ENCODE measurements at regions not wholly inside any gene's neighbourhood (a gene's known extent, or its start where the extent isn't known, plus 50 kb on each side); places are given as distances from the start of the nearest gene placed in this dataset.

DNA sequence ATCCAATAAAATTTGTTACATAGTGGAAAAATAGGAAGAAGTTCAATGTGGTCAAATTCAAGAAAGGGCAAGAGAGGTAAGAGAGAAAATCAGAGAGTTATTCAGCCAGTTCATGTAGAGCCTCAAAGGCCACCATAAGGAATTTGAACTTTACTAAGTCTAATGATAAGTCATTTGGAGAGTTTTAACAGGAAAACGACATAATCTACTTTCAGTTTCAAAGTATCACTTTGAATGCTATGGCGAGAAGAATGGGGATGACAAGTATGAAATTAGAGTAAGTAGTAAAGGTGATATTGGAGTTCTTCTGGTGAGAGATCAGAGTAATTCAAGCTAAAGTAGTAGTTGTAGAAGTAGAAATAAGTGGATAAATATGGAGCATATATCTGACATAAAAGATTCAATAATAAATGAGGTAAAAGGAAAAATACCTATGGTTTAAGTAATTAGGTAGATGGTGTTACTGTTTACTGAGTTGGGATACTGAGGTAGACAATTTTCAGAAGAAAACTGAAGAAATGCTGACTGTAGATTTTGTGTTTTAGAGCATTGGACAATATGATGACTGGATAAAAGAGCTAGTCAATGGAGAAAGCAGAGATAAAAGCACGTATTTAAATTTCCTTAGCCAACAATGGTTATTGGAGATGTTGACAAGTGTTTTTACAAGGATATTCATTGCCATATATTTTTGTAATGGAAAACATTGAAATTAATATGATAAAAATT, 331.7 kb upstream of the ADGRL3 start:
- TF ChIP-seq CTCF (IDR thresholded peaks at IDR 0.05) (no peak), POLR2A (IDR thresholded peaks at IDR 0.05) (no peak)

Measured in right lobe of liver (tissue), 4 donors.